ENCODE measurements at regions not wholly inside any gene's neighbourhood (a gene's known extent, or its start where the extent isn't known, plus 50 kb on each side); places are given as distances from the start of the nearest gene placed in this dataset.

- DNase-seq (no peak), FAIRE-seq (no peak)
- Histone ChIP-seq H3K27ac (ENCODE audit: low read depth in 1 of 3, low read length in 2 of 3) (no peak overlapping the region), H3K9me3 (ENCODE audit: control insufficient read depth in 2 of 2, insufficient read depth in 1 of 2, low read depth in 1 of 2, low read length in 1 of 2) (no peaks in the 10 kb centered on the region), H3K27me3 (ENCODE audit: control insufficient read depth in 3 of 3, insufficient read depth in 3 of 3, low read length in 3 of 3) (no peaks in the 10 kb centered on the region), H3K4me3 (ENCODE audit: low read depth in 1 of 3, low read length in 3 of 3) (no peak overlapping the region), H3K36me3 (ENCODE audit: control insufficient read depth in 3 of 3, insufficient read depth in 2 of 3, low read depth in 1 of 3, low read length in 3 of 3) (no peaks in the 10 kb centered on the region), H3K4me1 (ENCODE audit: control insufficient read depth in 3 of 3, insufficient read depth in 2 of 3, low read depth in 1 of 3, low read length in 2 of 3) (peaks cover 0 to 2% (median 0%) of the 10 kb centered on the region in 3 donors)
- 0 to 87% (median 27%) methylated on average over 1 of the region's 1 CpG for WGBS, 3 donors
These were observed 68.8 kb upstream of the ARHGAP18 start for GRCh38 chr6:129778793-129779192.

GRCh38 chr6:129777371-129777770, 67.4 kb upstream of the ARHGAP18 start:
- Histone ChIP-seq H3K36me3 (ENCODE audit: control insufficient read depth in 3 of 3, insufficient read depth in 2 of 3, low read depth in 1 of 3, low read length in 3 of 3) (no peaks in the 10 kb centered on the region), H3K4me3 (ENCODE audit: low read depth in 1 of 3, low read length in 3 of 3) (no peak overlapping the region), H3K9me3 (ENCODE audit: control insufficient read depth in 2 of 2, insufficient read depth in 1 of 2, low read depth in 1 of 2, low read length in 1 of 2) (no peaks in the 10 kb centered on the region), H3K27me3 (ENCODE audit: control insufficient read depth in 3 of 3, insufficient read depth in 3 of 3, low read length in 3 of 3) (no peaks in the 10 kb centered on the region), H3K27ac (ENCODE audit: low read depth in 1 of 3, low read length in 2 of 3) (no peak overlapping the region), H3K4me1 (ENCODE audit: control insufficient read depth in 3 of 3, insufficient read depth in 2 of 3, low read depth in 1 of 3, low read length in 2 of 3) (peaks cover 0 to 2% (median 0%) of the 10 kb centered on the region in 3 donors)
- no peak for DNase-seq
- no peak for FAIRE-seq

GRCh38 chr6:129776542-129777330, 66.8 kb upstream of the ARHGAP18 start:
- 93 to 96% (median 95%) methylated on average over 3 of the region's 3 CpGs for WGBS, 3 donors
- H3K36me3 ChIP-seq (ENCODE audit: control insufficient read depth in 3 of 3, insufficient read depth in 2 of 3, low read depth in 1 of 3, low read length in 3 of 3) = no peaks in the 10 kb centered on the region
- no peak overlapping the region for H3K27ac ChIP-seq (ENCODE audit: low read depth in 1 of 3, low read length in 2 of 3)
- no peaks in the 10 kb centered on the region for H3K27me3 ChIP-seq (ENCODE audit: control insufficient read depth in 3 of 3, insufficient read depth in 3 of 3, low read length in 3 of 3)
- DNase-seq = no peak
- H3K9me3 ChIP-seq (ENCODE audit: control insufficient read depth in 2 of 2, insufficient read depth in 1 of 2, low read depth in 1 of 2, low read length in 1 of 2) = no peaks in the 10 kb centered on the region
- no peak for FAIRE-seq
- peaks cover 0 to 2% (median 0%) of the 10 kb centered on the region in 3 donors for H3K4me1 ChIP-seq (ENCODE audit: control insufficient read depth in 3 of 3, insufficient read depth in 2 of 3, low read depth in 1 of 3, low read length in 2 of 3)
- no peak overlapping the region for H3K4me3 ChIP-seq (ENCODE audit: low read depth in 1 of 3, low read length in 3 of 3)

GRCh38 chr6:129774697-129775447, 64.9 kb upstream of the ARHGAP18 start:
- WGBS, 3 donors = 37 to 41% (median 38%) methylated on average over 8 of the region's 8 CpGs
- no peaks in the 10 kb centered on the region for H3K27me3 ChIP-seq (ENCODE audit: control insufficient read depth in 3 of 3, insufficient read depth in 3 of 3, low read length in 3 of 3)
- no peak overlapping the region for H3K27ac ChIP-seq (ENCODE audit: low read depth in 1 of 3, low read length in 2 of 3)
- H3K36me3 ChIP-seq (ENCODE audit: control insufficient read depth in 3 of 3, insufficient read depth in 2 of 3, low read depth in 1 of 3, low read length in 3 of 3) = no peaks in the 10 kb centered on the region
- peak; percentile 77 to 83 for DNase-seq
- peak overlapping the region in 1 of 3 donors; percentile 18 for H3K4me3 ChIP-seq (ENCODE audit: low read depth in 1 of 3, low read length in 3 of 3)
- peaks cover 0 to 2% (median 0%) of the 10 kb centered on the region in 3 donors for H3K4me1 ChIP-seq (ENCODE audit: control insufficient read depth in 3 of 3, insufficient read depth in 2 of 3, low read depth in 1 of 3, low read length in 2 of 3)
- no peaks in the 10 kb centered on the region for H3K9me3 ChIP-seq (ENCODE audit: control insufficient read depth in 2 of 2, insufficient read depth in 1 of 2, low read depth in 1 of 2, low read length in 1 of 2)
- FAIRE-seq = no peak

- peaks cover 0 to 2% (median 0%) of the 10 kb centered on the region in 3 donors for H3K4me1 ChIP-seq (ENCODE audit: control insufficient read depth in 3 of 3, insufficient read depth in 2 of 3, low read depth in 1 of 3, low read length in 2 of 3)
- H3K9me3 ChIP-seq (ENCODE audit: control insufficient read depth in 2 of 2, insufficient read depth in 1 of 2, low read depth in 1 of 2, low read length in 1 of 2) = no peaks in the 10 kb centered on the region
- H3K27me3 ChIP-seq (ENCODE audit: control insufficient read depth in 3 of 3, insufficient read depth in 3 of 3, low read length in 3 of 3) = no peaks in the 10 kb centered on the region
- no peak overlapping the region for H3K4me3 ChIP-seq (ENCODE audit: low read depth in 1 of 3, low read length in 3 of 3)
- DNase-seq = no peak
- 54 to 72% (median 66%) methylated on average over 2 of the region's 2 CpGs for WGBS, 3 donors
- no peak overlapping the region for H3K27ac ChIP-seq (ENCODE audit: low read depth in 1 of 3, low read length in 2 of 3)
- no peaks in the 10 kb centered on the region for H3K36me3 ChIP-seq (ENCODE audit: control insufficient read depth in 3 of 3, insufficient read depth in 2 of 3, low read depth in 1 of 3, low read length in 3 of 3)
- FAIRE-seq = no peak
These were observed 63.3 kb upstream of the ARHGAP18 start for GRCh38 chr6:129773304-129773703.

GRCh38 chr6:129771678-129772077, 61.7 kb upstream of the ARHGAP18 start:
- Histone ChIP-seq H3K9me3 (ENCODE audit: control insufficient read depth in 2 of 2, insufficient read depth in 1 of 2, low read depth in 1 of 2, low read length in 1 of 2) (no peaks in the 10 kb centered on the region), H3K4me1 (ENCODE audit: control insufficient read depth in 3 of 3, insufficient read depth in 2 of 3, low read depth in 1 of 3, low read length in 2 of 3) (peaks cover 0 to 6% (median 0%) of the 10 kb centered on the region in 3 donors), H3K36me3 (ENCODE audit: control insufficient read depth in 3 of 3, insufficient read depth in 2 of 3, low read depth in 1 of 3, low read length in 3 of 3) (no peaks in the 10 kb centered on the region), H3K27ac (ENCODE audit: low read depth in 1 of 3, low read length in 2 of 3) (no peak overlapping the region), H3K4me3 (ENCODE audit: low read depth in 1 of 3, low read length in 3 of 3) (no peak overlapping the region), H3K27me3 (ENCODE audit: control insufficient read depth in 3 of 3, insufficient read depth in 3 of 3, low read length in 3 of 3) (peaks cover 0 to 11% (median 0%) of the 10 kb centered on the region in 3 donors)
- 90 to 94% (median 90%) methylated on average over 4 of the region's 4 CpGs for whole genome bisulfite sequencing, 3 donors
- FAIRE-seq (no peak), DNase-seq (no peak)

GRCh38 chr6:129767776-129768485, 58.0 kb upstream of the ARHGAP18 start:
- no peak overlapping the region for H3K27ac ChIP-seq (ENCODE audit: low read depth in 1 of 3, low read length in 2 of 3)
- no peak for DNase-seq
- H3K4me3 ChIP-seq (ENCODE audit: low read depth in 1 of 3, low read length in 3 of 3) = no peak overlapping the region
- H3K9me3 ChIP-seq (ENCODE audit: control insufficient read depth in 2 of 2, insufficient read depth in 1 of 2, low read depth in 1 of 2, low read length in 1 of 2) = no peaks in the 10 kb centered on the region
- peaks cover 0 to 5% (median 0%) of the 10 kb centered on the region in 3 donors for H3K4me1 ChIP-seq (ENCODE audit: control insufficient read depth in 3 of 3, insufficient read depth in 2 of 3, low read depth in 1 of 3, low read length in 2 of 3)
- no peaks in the 10 kb centered on the region for H3K36me3 ChIP-seq (ENCODE audit: control insufficient read depth in 3 of 3, insufficient read depth in 2 of 3, low read depth in 1 of 3, low read length in 3 of 3)
- H3K27me3 ChIP-seq (ENCODE audit: control insufficient read depth in 3 of 3, insufficient read depth in 3 of 3, low read length in 3 of 3) = peaks cover 0 to 15% (median 0%) of the 10 kb centered on the region in 3 donors
- FAIRE-seq = no peak
- WGBS, 3 donors = 58 to 71% (median 68%) methylated on average over 11 of the region's 11 CpGs

GRCh38 chr6:129766959-129767728, 57.2 kb upstream of the ARHGAP18 start:
- H3K27ac ChIP-seq (ENCODE audit: low read depth in 1 of 3, low read length in 2 of 3) = no peak overlapping the region
- DNase-seq (peak in 1 of 2 donors; percentile 51), FAIRE-seq (no peak)
- peaks cover 0 to 5% (median 0%) of the 10 kb centered on the region in 3 donors for H3K4me1 ChIP-seq (ENCODE audit: control insufficient read depth in 3 of 3, insufficient read depth in 2 of 3, low read depth in 1 of 3, low read length in 2 of 3)
- H3K36me3 ChIP-seq (ENCODE audit: control insufficient read depth in 3 of 3, insufficient read depth in 2 of 3, low read depth in 1 of 3, low read length in 3 of 3) = no peaks in the 10 kb centered on the region
- H3K4me3 ChIP-seq (ENCODE audit: low read depth in 1 of 3, low read length in 3 of 3) = peak overlapping the region in 2 of 3 donors; percentile 37 to 43
- peaks cover 0 to 15% (median 0%) of the 10 kb centered on the region in 3 donors for H3K27me3 ChIP-seq (ENCODE audit: control insufficient read depth in 3 of 3, insufficient read depth in 3 of 3, low read length in 3 of 3)
- WGBS, 3 donors = 2% methylated on average over 36 of the region's 36 CpGs
- no peaks in the 10 kb centered on the region for H3K9me3 ChIP-seq (ENCODE audit: control insufficient read depth in 2 of 2, insufficient read depth in 1 of 2, low read depth in 1 of 2, low read length in 1 of 2)
